SIG-M5 treated with dmso at 0.1 percent for 504 hours (cell line): ENCODE measurements at regions not wholly inside any gene's neighbourhood (a gene's known extent, or its start where the extent isn't known, plus 50 kb on each side); places are given as distances from the start of the nearest gene placed in this dataset.
"Not testable (repeated sequence)": the region's sequence is repeated elsewhere in the genome, so short reads cannot be mapped to it uniquely, and the experiment has no call there.

ENCODE experiments used
- DNase-seq: peaks from one replicate; lab custom pipeline; 2025; ENCODE audit not compliant: unreplicated experiment; lab: John Stamatoyannopoulos, UW

DNA sequence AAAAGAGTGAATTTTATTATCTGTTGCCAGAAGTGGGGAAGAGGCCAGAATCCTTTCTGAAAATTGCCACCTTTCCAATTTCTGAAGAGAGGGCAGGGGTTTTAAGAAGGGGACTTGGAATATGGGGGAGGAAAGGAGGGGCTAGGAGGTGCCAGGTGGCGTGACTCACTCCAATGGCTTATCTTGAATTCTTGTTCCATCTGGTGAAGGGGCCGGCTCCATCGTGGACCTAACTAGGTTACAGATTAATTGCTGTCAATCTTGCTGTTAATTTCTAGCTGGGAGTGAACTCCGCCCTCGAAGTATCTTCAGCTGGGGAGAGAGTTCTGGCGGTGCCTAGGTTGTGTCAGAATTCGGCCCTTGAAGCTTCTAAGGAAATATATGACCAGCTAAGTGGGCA lies 138.7 kb downstream of the YTHDC2 start:
- DNase-seq = no peak

DNA sequence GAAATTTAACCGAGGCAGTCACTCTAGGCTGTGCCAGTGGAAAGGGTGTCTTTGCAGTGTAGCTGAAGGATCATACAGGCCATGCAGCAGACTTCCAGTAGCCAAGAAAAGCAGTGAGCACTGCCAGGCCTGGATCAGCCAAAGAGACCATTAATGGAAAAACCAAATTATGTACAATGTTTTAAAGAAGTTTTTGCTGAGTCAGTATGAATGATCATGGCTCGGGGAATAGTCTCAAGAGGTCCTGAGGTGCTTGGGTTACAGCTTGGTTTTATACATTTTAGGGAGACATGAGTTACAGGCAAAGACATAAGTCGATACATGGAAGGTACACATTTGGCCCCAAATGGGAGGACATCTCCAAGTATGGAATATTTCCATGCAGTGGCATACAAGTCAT lies 141.3 kb downstream of the YTHDC2 start:
- DNase-seq = no peak

DNA sequence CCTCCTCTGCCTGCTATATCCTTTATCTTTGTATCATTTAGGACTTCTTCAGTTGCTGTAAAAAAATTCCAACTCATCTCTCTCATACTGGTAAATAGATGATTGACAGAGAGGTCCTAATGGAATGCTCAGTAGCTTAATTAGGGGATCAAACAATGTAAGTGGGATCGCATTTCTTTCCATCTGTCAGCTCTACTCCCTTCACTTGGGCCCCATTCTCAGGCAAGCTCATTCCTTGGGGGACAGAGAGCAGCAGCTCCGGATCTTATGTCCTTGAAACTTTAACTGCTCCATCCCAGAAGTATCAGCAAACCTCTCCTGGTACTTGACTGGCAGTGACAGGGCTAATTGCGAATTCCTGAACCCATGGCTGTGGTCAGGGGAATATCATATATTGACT lies 146.7 kb downstream of the YTHDC2 start:
- DNase-seq = no peak

DNA sequence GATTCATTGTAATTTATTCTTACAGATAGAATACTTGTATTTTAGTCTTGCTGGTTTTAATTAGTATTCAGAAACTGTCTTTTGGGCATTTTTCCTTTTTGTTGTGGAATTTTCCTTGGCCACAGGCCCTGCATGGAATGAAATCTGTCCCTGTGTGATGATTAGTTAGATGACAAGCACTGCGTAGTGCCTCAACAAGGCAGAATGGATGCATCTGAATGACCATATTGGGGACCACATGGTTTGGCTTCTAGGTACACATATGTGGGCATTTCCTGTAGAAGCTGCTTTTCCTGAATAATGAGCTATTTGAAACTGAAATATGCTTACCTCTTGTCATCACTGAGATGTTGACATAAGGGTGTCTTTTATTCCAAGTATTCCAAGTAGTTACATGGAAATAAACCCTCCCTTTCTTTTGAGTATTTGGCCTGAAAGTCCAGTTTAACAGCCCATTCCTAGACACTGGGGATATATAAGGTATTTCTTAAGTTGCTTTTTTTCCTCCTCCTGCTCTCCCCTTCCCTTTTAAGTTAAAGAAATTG lies 147.3 kb downstream of the YTHDC2 start:
- no peak for DNase-seq

DNA sequence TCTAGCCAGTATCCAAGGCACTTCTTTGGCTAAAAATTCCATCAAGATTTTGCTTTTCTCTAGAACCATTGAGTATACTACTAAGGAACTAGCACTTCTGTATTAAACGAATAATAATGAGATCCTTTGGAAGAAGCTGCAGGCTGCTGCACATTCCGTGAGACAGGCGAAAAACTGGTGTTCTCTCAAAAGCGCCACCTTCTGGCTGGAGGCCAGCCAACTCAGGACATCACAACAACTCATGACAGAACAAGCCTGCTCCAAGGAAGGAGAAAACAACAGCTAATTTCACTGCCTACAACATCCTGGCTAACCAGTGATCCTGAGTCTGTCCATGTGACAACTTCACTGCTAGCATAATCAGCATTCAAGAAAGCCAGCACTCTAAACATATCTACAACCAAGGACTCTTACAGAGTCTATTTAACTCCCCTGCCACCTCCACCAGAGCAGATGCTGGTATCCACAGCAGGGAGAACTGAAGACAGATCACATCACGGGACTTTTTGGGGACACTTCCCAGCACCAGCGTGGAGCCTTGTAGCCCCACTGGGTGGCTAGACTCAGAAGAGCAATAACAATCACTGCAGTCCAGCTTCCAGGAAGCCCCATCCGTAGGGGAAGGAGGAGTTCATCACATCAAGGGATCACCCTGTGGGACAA lies 150.5 kb downstream of the YTHDC2 start:
- peak; percentile 10 for DNase-seq

DNA sequence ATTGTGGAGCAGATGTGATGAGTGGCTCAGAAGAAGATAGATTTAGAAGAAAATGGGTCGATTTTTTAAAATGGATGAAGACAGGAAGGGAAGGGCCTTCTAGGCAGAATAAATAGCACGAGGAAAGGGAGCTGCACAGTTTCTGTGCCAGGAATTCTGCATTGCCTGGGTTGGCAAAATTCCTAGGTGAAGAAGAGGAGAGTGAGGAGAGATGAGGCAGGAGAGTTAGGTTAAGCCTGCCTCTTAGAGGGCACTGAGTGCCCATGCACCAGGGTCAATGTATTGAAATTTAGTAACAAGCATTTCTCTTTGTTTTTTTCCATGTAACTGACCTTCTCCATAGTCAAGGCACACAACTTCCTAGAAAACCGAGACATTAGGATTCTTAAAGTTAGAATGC lies 159.5 kb downstream of the YTHDC2 start:
- DNase-seq = no peak

DNA sequence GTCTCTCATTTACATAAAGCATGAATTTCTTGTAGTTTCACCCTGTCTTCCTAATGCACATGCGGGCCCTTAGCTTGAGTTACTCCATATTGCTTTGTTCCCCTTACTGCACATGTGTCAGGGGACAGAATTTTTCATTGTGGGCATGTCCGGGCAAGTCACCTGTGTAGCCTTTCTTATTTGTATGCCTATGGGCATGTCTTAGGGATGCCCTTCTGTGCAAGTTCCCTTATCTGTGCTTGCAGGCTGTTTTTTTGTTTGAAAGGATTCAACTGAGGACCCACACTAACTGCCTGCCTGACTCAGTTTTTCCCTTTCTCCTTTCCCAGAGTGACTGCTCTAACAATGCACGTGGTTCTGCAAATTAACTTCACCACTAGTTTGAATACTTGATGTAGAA lies 161.7 kb downstream of the YTHDC2 start:
- no peak for DNase-seq

DNA sequence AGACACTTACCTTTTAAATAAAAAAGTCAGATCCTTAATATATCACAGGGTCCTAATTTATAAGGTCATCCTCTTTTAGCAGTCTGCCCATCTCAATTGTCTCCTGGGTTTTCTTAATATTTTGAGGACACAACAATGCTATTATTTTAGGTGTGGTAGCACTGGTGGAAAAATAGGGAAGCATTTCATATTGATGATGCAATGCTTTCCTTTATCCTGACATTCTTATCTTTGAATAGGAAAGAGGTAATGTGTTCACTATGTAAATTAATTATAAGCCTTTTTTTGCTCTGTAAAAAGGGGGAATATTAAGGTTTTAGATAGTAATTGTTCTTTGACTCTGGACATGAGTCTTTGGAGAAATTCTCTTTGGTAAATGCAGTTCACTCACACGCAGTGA lies 164.7 kb downstream of the YTHDC2 start:
- no peak for DNase-seq

DNA sequence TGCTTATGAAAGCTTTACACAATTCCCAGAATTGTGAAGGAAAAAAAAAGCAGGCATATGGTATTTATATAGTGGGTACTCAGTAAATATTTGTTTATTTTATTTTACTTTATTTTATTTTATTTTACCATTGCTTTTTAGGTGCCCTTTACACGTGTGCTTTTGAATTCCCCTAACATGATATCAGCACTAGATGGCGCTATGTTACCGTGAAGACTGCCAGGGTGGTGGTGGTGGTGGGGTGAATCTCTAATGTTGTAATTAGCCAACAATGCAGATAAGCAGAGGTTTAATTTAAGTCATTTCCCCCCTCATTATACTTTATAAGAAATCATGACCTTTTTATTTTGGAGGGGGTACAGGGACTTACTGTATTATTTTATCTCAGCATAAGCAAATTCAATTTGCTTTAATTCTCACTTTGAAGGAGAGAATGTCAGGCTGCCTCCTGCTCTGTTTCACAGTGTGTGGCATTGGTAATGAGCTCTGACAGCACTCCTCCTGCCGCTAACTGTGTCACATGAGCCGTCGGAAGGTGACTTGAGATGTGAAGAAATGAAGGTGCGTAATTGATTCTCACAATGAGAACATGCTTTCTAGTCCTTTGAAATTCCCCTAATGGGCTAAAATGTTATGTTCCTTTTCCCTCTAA lies 165.6 kb downstream of the YTHDC2 start:
- peak; percentile 69 for DNase-seq

DNA sequence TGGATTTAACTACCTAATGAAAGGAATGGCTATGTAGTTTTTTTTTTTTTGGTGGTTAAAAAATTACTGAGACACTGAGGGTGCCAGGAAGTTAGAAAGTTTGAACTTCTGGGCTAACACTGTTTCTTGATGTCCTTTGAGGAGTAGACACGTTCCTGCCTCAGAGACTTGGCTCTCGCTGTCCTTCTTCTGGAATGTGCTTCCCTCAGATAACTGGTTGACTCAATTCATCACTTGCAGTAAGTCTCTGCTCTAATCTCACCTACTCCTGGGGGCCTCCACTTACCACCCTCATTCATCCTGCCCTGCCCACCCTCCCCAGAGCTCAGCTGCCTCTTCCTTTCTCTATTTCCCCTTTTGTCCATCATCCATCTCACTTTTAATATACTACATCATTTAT lies 167.0 kb downstream of the YTHDC2 start:
- DNase-seq = no peak

DNA sequence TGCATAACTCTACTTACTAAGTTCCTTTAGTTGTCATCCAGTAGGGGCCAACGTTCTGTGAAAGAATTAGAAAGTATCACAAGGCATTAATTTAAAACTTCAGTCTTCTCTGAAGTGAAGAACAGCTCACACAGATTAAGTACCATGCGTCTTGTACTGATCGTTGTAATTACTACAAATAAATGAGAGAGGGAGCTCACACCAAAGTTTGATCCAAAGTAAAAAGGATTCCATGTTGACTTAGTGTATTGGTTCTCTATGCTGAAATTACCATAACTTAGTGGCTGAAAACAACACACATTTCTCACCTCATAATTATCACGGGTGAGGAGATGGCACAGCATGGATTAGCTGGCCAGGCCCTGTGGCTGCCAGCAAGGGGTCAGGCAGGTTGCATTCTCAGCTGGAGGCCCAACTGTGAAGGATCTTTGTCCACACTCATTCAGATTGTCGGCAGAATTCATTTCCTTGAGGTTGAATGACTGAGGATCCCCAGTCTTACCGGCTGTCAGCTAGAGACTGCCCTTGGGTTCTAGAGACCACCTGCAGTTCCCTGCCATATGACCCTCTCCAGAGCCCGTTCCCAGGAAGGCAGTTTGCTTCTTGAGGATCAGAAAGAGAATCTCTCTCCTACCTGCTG lies 169.1 kb downstream of the YTHDC2 start:
- DNase-seq = peak; percentile 25

DNA sequence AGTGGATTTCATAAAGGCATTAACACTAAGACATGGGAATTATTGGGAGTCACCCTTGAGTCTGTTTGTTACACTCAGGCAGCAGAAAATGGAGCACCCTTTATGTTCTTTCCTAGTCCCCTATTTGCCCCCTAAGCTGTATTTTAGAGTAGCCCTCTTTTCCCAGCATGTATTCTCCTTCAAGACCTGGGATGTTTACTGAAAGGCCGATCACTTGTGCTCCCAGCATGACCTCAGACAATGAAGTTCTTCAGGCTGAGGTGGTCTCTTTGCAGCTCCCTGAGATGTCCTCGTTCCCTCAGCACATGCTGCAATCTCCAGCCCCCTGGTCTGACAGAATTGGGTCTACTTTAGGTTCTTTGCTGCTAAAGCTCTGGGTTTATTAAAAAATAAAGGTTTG lies 169.7 kb downstream of the YTHDC2 start:
- DNase-seq = no peak

DNA sequence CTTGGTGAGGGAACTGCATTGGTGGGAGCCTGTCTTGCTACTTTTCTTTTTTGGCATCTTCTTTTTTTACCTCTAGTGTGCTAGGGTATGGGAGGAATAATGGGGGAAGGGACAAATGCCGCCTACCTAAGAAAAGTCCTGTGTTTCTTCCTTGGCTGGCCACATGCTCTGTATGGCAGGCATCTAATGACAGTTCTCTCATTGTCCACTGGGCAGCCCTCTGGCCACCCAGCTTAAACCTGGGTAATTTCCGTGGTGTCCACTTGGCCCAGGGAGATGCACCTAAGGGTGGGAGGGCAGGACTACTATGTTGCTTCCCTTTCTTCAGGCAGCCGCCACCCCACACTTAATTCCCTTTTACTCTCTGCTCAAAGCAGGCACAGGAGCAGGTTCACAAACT lies 173.1 kb downstream of the YTHDC2 start:
- no peak for DNase-seq

DNA sequence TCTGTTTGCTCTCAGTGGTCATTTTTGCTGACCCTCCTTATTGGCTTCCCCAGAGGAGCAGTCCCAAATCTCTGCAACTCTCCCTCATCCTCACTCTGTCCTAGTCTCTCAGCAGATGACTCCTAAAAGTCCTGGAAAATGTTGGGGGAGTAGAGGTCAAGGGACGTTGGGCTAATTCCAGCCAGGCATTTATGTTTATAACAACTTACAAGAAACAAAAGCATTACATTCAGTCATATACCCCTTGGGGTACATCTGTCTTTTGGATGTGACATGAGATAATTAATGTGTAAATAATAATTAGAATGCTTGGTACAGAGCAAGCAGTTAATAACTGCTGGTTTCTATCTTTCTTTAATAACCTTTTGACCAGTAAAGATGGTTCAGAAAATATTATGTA lies 176.2 kb downstream of the YTHDC2 start:
- no peak for DNase-seq

DNA sequence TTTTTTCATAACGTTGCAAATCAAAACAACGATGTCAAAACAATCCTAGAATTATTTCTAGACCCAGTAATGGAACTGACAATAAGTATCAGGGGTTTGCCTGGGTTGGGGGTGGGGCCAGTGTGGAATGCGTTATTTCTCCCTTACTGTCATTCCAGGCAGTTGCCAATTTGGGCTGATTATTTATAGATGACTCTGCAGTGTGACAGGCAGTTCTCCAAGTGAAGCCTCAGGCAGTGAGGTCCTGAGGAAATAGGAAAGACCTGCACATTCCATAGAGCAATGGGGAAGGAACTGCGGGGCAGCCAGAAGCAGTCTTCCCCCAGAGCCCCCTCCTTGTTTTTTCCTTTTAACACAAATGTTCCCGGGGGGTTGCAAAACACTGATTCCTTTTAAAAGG lies 179.0 kb downstream of the YTHDC2 start:
- no peak for DNase-seq

DNA sequence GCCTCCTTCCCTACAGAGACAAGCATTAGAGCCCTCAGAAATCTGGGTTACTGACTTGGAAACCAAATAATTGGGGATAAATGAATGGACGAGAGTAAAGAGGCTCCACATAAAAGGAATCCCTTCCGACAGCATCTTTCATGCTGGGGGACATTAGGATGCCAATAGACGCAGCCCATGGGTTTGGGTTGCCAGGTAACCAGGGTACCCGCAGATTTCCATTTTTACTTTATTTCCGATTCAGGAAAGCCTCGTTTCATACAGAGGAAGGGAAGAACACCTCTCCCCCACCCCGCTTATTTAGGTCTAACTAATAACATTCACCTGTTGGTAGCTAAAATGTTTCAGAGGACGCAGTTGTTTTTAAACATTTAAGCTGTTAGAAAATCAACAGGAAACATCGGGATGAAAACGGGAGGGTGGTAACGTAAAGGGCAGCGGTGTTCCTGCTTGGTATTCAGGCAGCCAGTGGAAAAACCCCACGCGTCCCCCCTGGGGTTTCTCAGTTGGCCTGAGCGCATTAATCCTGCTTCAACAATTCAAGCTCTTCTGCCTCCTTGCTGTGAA lies 179.5 kb downstream of the YTHDC2 start:
- no peak for DNase-seq

DNA sequence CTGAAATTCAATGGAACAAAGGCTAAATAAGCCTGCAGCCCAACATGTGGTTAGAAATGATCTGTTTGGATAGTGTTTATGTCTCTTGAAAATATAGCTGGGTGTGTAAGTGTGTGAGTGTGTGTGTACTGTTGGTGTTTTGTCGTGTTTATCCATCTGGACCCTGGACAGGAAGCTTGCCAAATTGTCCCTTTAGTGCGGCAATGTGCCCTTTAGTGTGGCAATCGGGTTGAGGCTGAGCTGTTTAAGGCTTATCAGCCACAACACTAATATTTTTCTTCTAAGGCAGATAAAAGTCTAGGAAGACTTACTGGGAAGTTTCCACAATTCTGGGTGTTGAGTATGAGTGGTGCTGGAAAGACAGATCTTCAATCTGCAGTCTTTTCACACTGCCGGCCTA lies 180.2 kb downstream of the YTHDC2 start:
- DNase-seq = no peak

DNA sequence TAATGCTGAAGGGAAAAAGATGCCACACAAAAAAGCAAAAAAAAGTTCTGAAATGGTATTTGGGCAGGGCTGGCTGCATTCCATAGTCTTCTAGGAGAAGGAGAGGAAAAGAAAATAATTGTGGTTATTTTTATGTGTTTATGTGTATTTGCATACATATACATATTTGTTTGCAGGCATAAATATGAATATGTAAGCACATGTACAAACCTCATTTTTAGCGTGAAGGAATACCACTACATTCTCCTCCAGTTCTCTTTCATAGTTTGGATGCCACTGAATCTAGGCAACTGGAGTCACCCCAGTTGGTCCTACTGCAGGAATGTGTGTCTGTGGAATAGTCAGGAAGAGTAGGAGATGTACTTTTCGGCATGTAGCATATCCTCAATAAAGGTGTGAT lies 181.1 kb downstream of the YTHDC2 start:
- no peak for DNase-seq

DNA sequence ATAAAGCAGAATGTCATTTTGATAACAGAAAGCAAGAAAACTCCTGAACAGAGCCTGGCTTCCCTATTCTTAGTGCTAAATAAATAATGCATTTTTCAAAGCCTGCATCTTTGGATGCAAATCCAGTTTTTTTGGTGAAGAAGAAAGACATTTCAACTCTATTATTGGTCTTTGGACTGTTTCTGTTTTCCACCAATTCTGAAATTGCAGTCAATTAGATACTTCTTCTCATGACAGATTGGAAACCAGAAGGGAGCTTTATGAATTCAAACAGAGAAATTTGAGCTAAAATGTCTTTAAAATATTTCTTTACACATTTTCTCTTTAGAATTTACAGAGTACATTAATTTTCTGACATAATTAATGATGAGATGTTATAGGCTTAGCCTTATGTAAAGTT lies 189.8 kb downstream of the YTHDC2 start:
- DNase-seq = no peak

DNA sequence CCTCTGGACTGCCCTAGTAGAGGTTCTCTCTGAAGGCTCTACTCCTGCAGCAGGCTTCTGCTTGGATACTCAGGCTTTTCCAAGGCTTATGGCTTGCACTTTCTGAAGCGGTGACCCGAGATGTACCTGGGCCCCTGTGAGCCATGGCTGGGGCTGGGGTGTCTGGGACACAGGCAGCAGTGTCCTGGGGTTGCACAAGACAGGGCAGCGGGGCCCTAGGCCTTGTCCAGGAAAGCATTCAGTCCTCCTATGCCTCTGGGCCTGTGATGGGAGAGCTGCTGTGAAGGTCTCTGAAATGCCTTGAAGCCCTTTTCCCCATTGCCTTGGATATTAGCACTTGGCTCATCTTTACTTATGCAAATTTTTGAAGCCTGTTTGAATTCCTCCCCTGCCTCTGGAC lies 192.2 kb downstream of the YTHDC2 start:
- DNase-seq = no peak

DNA sequence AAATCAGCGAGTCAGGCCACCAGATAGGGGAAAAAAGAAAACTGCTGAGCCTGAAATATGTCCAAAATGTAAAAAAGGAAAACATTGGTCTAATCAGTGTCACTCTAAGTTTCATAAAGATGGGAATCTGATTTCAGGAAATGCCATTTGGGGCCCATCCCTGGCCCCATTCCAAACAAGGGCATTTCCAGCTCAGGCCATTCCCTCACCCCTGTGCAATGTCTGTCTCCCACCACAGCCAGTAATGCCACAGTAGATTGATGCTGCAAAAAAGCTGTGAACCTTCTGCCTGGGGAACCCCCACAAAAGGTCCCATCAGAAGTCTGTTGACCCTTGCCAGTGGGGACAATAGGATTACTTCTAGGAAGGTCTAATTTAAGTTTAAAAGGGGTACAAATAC lies 199.6 kb downstream of the YTHDC2 start:
- DNase-seq = no peak

DNA sequence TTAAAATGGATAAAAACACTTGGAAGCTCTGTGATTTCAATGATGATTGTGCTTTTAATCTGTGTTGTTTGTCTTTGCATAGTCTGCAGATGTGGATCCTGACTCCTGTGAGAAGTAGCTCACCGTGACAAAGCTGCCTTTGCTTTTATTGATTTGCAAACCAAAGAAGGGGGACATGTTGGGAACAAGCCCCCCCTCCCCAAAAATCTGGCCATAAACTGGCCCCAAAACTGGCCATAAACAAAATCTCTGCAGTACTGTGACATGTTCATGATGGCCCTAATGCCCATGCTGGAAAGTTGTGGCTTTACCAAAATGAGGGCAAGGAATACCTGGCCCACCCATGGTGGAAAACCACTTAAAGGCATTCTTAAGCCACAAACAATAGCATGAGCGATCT lies 202.4 kb downstream of the YTHDC2 start:
- not testable (repeated sequence) for DNase-seq
